NT2/D1 (cell line): ENCODE measurements at regions not wholly inside any gene's neighbourhood (a gene's known extent, or its start where the extent isn't known, plus 50 kb on each side); places are given as distances from the start of the nearest gene placed in this dataset.

Source experiments
- SUZ12 ChIP-seq: IDR thresholded peaks from 2 replicates; pipeline ENCODE4 v1.6.1; 2011; ENCODE audit not compliant: insufficient read length, insufficient read depth; ENCODE audit errors: extremely low read depth
- YY1 ChIP-seq: IDR thresholded peaks from 2 replicates; pipeline ENCODE4 v1.6.1; 2011; ENCODE audit not compliant: insufficient read length, insufficient read depth
- ZNF274 ChIP-seq: IDR thresholded peaks from 2 replicates; pipeline ENCODE4 v1.6.1; 2011; ENCODE audit warnings: mild to moderate bottlenecking, low read depth, low read length

DNA sequence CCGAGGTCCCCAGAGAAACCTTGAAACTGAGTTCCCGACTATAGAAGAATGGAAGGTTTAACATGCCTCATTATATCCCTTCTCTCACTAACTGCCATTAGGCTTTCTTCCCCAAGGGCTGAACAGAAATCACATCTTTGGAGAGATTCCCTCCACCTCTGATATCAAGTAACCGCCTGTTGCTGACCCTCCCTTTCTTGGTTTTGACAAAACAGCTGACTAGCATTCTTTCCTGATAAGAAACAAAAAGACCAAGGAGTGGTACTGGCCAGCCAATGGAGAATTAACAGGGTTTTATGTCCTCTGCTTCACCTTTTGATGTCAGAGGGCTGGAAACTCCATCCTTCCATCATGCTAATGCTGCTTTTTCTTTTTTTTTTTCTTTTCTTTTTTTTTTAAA lies 176.6 kb upstream of the ADGRB3 start:
- TF ChIP-seq YY1 (no peak), ZNF274 (no peak), SUZ12 (no peak)
